NCI-H446 (cell line): ENCODE measurements at regions not wholly inside any gene's neighbourhood (a gene's known extent, or its start where the extent isn't known, plus 50 kb on each side); places are given as distances from the start of the nearest gene placed in this dataset.

Experiments
- DNase-seq, 2 experiments: peaks; one replicate each; lab custom pipeline; 2025; lab: John Stamatoyannopoulos, UW

DNA sequence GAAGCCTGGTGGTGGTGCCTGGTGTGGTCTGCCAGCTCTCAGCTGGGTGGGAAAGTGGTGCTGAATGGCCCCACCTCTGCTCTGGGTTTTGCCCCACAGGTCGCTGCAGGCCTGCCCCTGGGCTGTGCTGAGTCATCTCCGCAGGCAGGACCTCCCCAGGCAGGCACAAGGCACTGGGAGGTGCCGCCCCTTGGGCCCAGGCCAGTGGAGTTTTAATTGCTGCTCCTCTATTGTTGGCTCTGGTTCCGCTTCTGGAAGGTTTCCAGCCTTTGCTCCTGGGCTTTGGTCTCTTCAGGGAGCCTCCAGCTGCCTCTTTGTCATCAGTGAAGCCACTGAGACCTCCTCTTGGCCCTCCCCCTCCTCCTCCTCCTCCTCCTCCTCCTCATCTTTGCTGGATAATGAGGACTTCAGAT is 180.3 kb upstream of the GRB10 start:
- DNase-seq: peak; percentile 96 to 98

DNA sequence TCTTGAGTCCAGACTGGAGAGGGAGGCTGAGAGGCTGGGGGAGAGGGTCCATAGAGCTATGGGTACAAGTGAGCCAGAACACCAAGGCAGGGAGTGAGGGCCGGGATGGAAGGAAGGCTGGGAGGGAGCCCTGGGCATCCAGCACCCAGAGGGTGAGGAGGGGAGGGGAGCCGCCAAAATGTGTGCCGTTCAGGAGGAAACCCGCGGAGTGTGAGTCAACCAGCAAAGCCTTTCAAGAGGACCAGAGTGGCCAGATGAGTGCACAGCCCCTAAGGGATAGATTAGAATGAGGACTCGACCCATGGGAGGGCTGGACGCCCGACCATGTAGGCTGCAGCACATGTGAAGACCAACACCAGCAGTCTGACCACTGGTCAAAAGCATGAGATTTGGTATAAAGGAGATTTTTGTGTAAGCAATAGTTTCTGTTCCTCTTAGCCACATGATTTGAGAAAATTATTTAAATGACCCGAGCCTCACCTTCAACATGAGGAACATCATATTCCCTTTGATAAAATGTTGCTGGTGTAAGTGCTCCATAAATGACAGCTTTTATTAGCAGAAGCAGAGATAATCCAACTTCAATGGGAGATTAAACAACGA is 179.7 kb upstream of the GRB10 start:
- peak in 1 of 2 experiments; percentile 16 for DNase-seq

DNA sequence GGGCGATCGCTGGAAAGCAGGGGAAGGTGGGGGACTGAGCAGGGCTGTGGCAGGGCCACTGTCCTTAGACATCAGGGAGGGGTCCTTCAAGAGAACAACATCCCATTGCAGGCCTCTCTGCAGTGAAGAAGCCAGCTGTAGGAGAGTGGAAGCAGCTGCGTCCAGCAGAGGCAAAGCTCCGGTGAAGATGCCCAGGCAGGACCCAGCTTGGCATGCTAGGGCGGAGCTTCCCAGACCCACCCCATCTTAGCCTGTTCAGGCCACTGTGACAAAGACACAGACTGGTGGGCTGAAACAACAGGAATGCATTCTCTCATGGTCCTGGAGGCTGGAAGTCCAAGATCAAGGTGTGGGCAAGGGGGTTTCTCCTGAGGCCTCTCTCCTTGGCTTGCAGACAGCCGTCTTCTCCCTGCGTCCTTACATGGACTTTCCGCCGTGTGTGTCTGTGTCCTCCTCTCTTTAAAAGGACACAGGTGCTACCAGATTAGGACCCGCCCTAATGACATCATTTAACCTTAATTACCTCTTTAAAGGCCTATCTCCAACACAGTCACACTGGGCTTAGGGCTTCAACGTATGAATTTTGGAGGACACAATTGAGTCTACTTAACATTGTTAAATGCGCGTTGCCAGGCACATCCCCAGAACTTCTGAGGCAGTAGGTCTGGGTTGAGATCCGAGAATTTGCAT is 178.1 kb upstream of the GRB10 start:
- no peak for DNase-seq

DNA sequence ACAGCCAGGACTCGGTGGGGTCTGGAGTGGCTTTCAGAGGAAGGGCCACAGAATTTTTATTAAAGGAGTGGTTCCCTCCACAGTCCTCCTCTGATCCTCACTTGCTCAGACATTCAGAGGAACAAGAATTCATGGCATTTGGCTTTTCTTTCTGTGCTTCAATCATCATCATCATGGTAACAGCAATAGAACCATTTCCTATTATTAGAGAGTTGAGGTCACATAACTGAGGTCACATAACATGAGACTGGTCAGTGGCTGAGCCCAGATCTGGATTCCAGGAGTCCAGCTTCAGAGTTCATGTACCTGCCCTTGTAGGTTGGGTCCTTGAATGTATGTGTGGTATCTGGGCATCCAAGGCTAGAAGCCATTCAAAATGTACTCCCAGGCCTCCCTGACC is 177.3 kb upstream of the GRB10 start:
- no peak for DNase-seq

DNA sequence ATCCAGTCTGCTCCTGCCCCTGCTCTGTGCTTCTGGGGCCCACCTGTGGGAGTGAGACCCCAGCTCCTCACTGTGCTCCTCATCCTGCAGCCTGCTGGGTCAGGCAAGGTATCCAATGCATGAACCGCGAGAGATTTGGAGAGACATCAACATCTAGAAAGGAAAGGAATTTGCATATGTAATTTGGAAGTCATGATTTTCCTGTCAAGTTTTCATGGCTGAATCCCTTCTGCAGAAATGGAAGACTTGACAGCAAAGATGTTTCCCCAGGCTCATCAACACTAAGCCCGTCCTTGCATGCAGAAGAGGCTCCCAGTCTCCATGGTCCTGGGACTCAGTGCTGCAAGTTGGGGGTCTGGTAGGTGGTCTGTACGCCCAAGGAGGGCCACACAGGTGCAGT is 176.9 kb upstream of the GRB10 start:
- no peak for DNase-seq

DNA sequence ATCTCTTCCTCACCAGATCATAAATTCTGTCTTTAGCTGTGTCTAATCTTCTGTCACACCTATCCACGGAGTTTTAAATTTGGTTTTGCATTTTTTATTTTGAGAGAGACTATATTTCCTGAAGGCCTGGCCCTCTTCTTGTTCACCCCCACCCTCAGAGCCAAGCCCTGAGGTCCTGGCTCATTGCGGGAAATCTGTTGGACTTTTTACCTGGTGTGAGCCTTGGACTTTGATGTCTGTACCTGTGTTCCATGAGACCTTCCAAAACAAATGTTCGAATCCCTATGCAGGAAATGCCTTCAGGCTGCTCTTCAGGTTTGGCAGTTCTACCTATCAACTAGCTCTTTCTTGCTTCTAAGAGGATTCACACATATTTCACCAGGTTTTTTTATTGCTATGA is 175.2 kb upstream of the GRB10 start:
- no peak for DNase-seq

DNA sequence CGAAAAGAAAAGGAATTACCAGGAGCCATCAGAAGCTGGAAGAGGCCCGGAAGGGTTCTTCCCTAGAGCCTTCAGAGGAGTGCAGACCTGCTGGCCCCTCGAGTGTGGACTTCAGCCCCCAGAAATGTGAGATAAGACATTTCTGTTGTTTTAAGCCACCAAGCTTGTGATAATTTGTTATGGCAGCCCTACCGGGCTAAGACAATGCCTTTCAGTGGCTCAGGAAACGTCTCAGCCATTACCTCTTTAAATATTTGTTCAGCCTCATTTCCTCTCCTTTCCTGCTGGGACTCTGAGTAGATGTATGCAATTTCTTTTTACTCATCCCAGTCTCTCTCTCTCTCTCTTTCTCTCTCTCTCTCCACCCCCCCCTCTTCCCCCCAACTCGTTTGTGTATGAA is 174.7 kb upstream of the GRB10 start:
- DNase-seq: no peak

DNA sequence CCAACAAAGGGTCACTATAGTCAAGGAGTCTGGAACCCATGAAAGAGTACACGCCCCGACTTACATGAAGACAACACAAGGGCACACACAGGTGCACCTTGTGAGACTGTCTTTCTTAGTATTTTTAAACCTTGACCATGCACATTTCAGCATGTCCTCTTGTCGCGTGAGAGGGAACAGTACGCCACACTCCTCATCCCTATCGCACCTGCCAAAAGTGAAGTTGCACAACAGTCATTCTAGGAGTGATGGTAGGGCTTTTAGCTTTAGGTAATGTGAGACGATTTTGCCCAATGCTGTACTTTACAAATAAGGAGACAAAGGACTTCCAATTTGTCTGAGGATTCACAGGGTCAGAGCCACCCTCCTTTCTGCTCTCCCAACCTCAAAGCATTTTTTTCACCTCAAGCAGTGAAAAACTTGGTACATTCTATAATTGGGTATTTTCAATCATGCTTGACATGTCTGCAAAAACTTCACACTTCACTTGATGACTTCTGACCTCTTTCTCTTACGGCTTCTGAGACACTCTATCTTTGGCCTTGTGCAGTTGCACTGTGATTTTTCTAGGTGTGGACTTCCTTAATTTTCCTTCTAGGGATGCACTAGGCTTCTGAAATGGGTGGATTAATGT is 173.9 kb upstream of the GRB10 start:
- no peak for DNase-seq

DNA sequence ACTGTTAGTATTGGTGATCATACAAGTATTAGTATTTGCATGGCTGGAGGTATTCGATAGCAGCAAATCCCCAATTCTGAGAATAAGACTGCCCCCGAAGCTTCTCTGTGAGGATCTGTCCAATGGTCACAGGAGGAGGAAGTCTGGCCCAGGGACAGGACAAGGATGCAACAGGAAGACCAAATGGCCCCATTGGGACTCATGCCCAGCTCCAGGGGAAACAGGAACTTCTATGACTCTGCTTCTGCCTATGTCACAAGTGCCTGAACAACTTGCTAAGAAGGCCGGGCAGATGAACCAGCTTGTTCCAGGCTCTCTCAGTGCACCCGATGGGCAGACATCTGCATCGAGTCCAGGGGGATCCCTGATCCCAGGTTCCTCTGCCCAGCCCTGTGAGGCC is 172.0 kb upstream of the GRB10 start:
- DNase-seq: no peak

DNA sequence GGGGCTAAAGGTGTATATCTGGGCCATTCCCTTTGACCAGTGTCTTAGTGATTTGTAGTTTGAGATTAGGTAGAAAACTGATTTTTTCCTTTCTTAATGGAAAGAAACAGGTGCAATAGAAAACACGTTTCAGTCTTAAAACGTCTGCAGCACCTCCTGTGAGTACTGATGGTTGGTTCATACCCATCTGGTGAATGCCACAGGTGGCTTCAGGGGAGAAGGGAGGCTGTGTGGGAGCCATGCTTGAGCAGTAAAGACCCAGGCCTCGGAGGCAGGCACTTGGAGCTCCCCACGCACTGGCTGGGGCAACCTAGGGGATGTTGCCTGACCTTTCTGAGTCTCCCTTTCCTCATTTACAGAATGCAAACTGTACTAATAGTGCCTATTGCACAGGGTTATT is 171.5 kb upstream of the GRB10 start:
- DNase-seq: no peak

DNA sequence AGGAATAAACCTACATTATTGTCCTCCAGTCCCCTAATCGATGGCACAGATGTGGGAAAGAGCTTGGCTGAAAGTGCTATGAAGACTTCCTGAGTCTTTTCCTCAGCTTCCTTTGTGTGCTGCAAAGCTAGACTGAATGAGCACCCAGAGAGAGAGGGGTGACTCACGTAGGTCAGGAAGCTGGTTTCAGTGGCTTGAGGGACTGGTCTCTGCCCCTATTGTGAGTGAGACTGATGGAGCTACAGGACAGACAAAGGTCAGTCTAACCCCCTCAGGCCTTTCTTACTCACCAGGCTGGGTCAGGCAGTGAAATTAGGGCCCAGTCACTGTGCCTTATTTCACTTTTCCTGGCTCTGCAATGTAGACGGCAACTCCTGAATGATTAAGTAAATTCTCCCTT is 171.1 kb upstream of the GRB10 start:
- DNase-seq: no peak

DNA sequence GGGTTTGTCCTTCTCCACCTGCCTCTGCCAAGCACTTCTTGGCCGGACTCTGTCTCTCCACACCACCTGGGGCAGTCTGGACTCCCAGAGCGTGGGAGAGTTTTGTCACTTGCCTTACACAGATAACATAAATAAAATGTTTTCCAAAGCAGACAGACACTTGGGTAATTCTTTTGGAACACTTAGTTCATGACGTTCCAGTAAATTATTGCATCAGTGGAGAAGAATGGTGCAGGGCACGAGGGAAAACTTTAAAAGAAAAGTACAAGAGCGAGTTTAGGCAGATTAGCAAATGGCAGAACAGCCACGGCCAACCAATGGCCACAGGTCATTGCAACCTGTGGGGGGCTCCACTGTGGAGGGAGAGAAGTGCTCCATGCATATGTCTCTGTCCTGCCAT is 170.6 kb upstream of the GRB10 start:
- DNase-seq: no peak

DNA sequence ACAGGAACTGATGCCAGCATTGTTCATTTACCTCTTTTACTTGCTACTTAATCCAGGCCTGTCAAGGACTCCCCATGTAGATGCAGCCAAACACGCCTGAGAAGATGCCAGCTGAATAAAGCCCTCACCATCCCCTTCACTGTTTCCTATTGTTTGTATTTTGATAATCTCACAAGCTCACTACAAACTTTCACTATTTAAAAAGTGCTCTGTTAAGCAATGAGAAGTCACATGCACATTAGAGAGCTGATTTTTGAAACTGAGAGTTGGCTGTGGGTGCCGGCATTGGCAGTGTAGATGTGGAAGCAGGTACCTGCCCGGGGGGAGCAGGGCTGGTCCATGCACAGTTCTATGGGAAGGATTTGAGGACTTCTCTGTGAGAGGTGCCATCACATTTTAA is 169.8 kb upstream of the GRB10 start:
- DNase-seq: no peak

DNA sequence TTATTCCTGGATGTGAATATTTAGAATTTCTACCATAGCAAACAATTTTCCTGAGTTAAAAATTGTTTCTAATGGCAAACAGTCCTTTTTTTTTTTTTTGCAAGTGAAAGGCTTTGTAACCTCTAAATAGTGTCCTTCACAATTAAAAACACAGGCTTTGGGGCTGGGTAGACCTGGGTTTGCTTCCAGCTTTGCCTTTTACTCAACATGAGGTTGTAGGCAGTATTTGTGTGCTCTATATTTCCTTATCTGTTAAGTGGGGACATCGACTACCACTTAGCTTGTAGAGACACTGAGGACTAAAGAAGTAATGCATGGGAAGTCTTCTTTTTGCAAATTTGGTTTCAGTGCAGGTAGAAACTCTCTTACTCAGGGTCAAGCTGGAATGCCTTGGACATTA is 169.4 kb upstream of the GRB10 start:
- no peak for DNase-seq

DNA sequence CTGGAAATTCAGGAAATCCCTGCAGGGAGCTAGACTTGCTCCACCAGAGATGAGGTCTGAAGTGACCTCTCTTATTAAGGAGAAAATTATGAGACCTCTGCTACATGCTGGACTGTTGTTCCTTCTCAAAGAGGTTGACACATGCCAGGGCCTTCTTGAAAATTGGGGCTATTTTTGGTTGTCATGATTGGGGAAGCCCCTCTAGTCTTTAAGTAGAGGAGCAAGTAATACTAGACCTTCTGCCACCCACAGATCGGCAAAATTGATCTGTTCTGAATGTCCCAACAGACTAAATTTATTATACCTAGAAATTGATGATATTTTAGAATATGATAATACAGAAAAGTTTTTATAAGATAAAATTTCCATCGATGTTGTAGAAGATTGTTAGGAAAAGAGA is 160.8 kb upstream of the GRB10 start:
- DNase-seq: no peak

DNA sequence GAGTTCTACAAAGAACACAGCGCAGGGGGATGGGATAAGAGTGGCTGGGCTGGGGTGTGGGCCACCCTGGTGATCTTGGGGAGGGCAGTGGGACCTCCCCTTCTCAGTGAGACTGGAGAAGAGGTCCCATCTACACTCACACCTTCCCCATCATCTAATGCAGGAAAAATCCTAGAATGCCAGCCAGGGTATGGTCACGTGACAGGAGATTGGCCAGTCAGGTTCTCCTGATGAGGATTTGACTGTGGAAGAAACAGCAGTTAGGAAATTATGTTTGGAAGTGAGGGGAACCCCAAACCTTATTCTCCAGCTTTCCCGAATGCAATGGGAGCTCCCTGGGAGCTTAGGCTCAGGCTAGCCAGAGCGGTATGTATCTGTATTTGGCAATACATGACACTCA is 158.8 kb upstream of the GRB10 start:
- no peak for DNase-seq

DNA sequence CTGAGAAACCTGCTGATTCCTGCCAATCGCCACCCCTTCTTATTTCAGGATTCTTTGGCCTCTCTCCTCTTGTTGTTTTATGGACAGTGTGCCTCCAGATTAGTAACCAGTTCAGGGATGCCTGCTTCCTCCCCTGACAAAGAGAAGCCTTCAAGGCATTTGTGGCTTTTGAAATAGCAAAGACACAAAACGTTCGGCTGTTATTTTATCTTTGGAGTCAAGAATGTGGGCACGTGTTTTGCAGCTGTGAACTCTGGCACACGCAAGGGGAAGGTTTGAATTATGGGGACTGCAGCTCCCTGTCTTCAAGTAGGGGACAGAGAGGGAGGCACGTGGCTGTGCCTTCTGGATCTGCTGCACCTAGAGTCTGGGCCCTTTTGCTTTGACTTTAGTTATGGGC is 157.9 kb upstream of the GRB10 start:
- no peak for DNase-seq

DNA sequence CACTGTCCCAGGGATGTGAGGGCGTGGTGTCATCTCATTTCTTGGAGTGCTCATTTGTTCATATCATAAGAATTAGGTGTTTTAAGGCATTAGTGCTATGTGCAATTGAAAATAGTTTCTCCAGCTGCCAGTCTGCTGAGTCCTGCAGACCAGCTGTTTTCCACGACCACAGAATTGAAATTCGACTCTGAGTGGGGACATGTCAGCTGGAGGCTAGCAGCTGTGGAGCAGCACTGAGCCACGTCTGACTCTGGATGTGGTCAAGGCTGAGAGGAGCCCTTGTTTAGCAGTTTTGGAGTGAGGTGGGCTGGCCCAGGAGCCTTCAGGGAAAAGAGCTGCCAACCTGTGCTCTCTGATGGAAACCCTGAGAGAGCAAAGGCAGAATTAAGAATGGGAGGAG is 156.3 kb upstream of the GRB10 start:
- no peak for DNase-seq

DNA sequence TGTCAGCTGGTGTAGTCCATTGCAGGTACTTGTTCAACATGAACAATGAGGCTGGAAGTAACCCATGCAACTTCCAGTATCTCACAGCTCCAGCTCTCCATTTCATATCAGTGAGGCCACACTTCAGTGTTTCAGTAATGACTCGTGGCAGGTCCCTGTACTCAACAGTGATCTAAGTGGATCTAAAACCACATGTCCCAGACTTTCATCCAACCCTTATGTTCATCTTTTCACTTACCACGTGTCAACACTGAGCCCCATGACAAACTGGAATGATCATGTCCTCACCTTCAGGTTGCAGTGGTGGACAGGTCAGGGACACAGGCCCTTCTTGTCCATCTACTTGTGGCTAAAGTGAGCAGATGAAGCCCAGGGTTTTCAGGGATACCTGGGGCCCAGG is 155.0 kb upstream of the GRB10 start:
- no peak for DNase-seq

DNA sequence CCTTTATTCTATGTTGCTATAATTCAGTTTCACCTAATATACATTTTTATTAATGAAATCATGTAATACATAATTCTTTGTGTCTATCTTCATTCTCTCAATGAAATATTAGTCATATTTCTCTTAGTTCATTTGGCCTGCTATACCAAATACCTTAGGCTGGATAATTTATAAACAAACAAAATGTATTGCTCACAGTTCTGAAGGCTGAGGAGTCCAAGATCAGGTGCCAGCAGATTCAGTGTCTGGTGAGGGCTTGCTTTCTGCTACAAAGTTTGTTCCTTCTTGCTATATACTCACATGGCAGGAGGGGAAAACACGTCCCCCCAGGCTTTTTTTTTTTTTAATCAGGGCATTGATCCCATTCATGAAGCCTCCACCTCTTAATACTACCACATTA is 143.4 kb upstream of the GRB10 start:
- no peak for DNase-seq

DNA sequence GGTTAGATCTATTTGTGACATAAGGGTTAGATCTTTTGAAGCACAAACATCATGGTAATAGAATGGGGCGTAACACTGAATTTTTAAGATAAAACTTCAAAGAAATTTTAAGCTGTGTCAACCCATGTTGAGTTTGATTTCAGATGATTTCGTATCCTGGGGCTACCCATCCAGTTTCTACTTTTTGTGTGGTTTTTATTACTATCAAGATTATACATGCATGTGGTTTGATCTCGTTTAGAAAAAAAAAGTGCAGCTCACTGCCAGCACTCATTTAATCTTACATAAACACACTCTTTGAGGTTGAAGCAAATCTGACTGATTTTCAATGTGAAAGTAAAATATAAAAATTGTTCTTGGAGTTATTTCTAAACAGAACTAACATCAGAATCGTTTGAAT is 140.8 kb upstream of the GRB10 start:
- no peak for DNase-seq

DNA sequence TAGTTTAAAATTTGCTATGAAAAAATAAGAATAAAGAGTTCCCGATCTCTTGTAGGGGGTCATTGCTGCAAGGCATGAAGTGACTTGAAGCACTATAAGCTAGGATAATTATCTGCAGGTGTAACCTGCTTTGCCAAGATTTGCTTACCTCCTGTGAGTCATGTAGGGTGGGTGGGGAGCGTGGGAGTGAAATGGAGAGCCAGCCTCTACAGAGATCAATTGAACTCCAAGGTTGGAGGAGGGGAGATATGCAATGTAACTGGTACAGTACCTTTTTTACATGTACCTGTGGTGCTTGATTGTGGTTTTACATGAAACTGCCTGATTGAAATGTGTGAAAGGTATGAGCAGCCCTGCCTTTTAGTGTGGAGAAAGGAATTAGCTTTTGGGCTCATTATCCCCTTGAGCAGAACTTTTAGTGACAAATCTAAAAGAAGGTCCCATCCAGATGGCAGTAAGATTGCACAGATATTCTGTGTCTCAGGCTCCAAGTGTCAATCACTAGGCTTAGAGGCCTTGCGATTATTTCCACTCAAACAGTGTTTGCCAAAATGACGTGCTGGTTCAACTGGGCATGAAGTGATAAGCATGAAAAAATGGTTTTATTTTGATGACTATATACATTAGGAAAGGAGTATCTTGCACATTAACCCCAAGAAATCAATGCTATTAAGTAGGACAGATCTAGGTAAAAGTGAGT is 138.6 kb upstream of the GRB10 start:
- DNase-seq: no peak

DNA sequence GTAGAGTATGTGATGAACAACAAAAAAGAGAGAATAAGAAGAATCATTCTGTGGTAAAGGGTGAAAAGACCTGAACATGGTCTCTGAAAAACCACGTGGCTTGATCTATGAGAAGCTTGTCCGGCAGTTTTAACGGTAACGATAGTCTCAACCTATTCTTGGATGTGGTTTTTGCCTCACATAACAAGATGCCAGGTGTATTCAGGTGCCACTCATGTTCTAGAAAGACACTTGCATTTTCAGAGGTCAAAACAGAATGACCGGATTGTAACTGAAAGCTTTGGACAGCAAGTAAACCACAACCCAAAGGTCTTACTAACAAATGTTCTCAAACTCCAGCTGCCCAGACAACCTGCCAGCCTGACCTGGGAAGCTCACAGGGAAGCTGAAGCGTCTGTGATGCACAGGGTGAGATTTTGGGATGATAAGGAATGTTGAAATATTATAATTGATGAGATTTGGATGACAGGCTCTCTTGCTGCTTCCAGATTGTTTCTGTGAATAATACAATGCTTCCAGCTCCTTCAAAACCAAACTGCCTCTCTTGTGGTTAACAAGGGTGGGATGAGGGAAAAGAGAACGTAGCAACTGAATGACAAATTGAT is 137.4 kb upstream of the GRB10 start:
- no peak for DNase-seq
